Glutamatergic neuron (in vitro differentiated cells): ENCODE measurements at regions not wholly inside any gene's neighbourhood (a gene's known extent, or its start where the extent isn't known, plus 50 kb on each side); places are given as distances from the start of the nearest gene placed in this dataset.
A peak's percentile ranks its signal among the peaks of the same experiment; 100 is the strongest.

Experiments
- DNase-seq: peaks from one replicate; pipeline ENCODE4 v3.0.0; 2022
- H3K27ac Mint-ChIP-seq: one replicate; pipeline ENCODE4 v1.8.0; 2020; ENCODE audit warnings: mild to moderate bottlenecking, mixed read lengths, inconsistent platforms; ENCODE audit not compliant: unreplicated experiment
- H3K27me3 Mint-ChIP-seq: one replicate; pipeline ENCODE4 v1.8.0; 2020; ENCODE audit warnings: mild to moderate bottlenecking, moderate library complexity, mixed read lengths, inconsistent platforms; ENCODE audit not compliant: unreplicated experiment
- H3K36me3 Mint-ChIP-seq: one replicate; pipeline ENCODE4 v1.8.0; 2020; ENCODE audit warnings: mild to moderate bottlenecking, mixed read lengths, inconsistent platforms; ENCODE audit not compliant: unreplicated experiment
- H3K4me1 Mint-ChIP-seq: one replicate; pipeline ENCODE4 v1.8.0; 2020; ENCODE audit warnings: mild to moderate bottlenecking, low read depth, mixed read lengths, inconsistent platforms; ENCODE audit not compliant: unreplicated experiment
- H3K4me3 Mint-ChIP-seq: one replicate; pipeline ENCODE4 v1.8.0; 2020; ENCODE audit warnings: mild to moderate bottlenecking, mixed read lengths, inconsistent platforms; ENCODE audit not compliant: unreplicated experiment
- H3K9me3 Mint-ChIP-seq: one replicate; pipeline ENCODE4 v1.8.0; 2020; ENCODE audit warnings: mild to moderate bottlenecking, moderate library complexity, mixed read lengths, inconsistent platforms; ENCODE audit not compliant: unreplicated experiment
- TF ChIP-seq, protein P1 (sequence below): fragments of 200-600 bp; sonication (generic); IDR thresholded peaks from one replicate; pipeline ENCODE4 v1.5.0; 2021; ENCODE audit not compliant: partially characterized antibody, unreplicated experiment

DNA sequence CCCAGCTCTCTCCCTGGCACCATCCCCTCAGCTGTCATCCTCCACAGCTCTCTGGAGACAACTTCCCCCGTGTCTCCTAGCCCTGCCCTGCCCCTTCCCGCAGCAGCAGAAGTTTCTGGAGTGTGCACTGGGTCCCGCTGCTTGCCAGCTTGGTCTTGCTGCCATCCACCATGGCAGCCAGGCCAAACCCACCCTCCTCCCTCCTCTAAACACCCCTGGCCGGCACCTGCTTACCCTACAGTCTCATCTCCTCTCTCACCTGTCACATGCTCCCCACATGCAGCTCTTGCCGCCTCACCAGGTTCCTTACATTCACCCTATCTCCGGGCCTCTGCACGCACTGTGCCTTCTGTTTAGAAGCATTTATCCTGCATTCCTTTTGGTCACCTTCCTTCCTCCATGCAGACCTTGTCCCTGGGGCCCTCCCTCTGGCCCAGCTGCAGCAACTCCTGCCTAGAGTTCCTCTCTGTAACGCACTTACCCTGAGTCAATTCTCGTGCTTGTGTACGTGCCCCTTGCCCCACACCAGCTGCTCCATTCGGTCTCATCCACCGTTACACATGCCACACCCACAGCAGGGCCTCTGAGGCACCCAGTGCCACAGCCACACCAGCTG lies 93.9 kb upstream of the RET start:
- DNase-seq: peak; percentile 7
- H3K4me1 Mint-ChIP-seq: peaks cover 4% of the 10 kb centered on the region
- no peak overlapping the region for H3K4me3 Mint-ChIP-seq
- TF ChIP-seq, protein P1, sequence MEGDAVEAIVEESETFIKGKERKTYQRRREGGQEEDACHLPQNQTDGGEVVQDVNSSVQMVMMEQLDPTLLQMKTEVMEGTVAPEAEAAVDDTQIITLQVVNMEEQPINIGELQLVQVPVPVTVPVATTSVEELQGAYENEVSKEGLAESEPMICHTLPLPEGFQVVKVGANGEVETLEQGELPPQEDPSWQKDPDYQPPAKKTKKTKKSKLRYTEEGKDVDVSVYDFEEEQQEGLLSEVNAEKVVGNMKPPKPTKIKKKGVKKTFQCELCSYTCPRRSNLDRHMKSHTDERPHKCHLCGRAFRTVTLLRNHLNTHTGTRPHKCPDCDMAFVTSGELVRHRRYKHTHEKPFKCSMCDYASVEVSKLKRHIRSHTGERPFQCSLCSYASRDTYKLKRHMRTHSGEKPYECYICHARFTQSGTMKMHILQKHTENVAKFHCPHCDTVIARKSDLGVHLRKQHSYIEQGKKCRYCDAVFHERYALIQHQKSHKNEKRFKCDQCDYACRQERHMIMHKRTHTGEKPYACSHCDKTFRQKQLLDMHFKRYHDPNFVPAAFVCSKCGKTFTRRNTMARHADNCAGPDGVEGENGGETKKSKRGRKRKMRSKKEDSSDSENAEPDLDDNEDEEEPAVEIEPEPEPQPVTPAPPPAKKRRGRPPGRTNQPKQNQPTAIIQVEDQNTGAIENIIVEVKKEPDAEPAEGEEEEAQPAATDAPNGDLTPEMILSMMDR: no peak
- peaks cover 5% of the 10 kb centered on the region for H3K36me3 Mint-ChIP-seq
- no peak overlapping the region for H3K27ac Mint-ChIP-seq
- H3K9me3 Mint-ChIP-seq: peaks cover 5% of the 10 kb centered on the region
- H3K27me3 Mint-ChIP-seq: peaks cover 5% of the 10 kb centered on the region

DNA sequence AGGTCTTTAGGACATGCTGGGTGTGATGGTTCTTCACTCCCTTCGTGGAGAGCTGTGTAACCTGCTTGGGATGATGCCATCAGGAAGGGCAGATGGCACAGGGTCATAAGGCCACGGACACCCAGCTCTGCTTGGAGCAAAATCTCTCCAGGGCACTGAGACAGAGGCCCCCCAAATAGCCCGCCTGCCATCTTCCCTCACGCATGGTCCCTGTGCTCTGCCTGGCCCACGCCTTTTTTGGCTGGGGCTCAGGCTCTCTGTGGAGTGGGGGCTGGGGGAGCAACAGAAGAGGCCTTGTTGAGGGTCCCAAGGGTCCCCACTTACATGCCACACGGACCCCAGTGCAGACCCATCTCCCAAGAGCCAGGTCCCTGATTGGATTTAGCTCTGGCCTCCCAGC lies 93.3 kb upstream of the RET start:
- Mint-ChIP-seq H3K27ac (no peak overlapping the region), H3K9me3 (peaks cover 5% of the 10 kb centered on the region), H3K36me3 (peaks cover 5% of the 10 kb centered on the region), H3K27me3 (peaks cover 5% of the 10 kb centered on the region), H3K4me1 (peaks cover 4% of the 10 kb centered on the region), H3K4me3 (no peak overlapping the region)
- TF ChIP-seq, protein P1: no peak
- DNase-seq: peak; percentile 14

DNA sequence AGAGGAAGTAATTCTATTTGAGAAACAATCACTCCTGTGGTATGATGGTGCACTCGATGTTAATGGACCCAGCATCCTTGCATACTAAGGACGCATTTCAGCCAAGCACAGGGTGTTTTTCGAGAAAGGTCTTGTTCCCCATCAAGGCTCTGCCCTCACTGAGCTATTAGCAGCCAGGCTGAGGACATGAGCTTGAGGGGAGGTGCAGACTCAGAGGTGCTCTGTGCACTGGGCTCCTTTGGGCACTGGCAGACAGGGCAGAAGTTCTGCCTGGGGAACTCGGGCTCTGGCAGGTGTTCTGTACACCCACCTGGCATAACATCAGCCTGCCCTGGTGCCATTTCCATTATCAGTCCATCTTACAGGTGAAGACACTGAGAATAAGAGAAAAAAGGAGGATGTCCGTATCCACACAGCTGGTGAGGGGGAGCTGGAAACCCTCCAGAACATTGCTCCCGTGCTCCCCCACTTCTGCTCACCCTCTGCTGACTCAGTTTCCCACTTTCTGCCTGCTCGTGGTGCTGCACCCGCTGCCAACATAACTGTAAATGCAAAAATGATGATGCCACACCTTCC lies 92.7 kb upstream of the RET start:
- Mint-ChIP-seq H3K36me3 (peaks cover 5% of the 10 kb centered on the region), H3K27me3 (peaks cover 6% of the 10 kb centered on the region), H3K4me1 (peaks cover 4% of the 10 kb centered on the region)

DNA sequence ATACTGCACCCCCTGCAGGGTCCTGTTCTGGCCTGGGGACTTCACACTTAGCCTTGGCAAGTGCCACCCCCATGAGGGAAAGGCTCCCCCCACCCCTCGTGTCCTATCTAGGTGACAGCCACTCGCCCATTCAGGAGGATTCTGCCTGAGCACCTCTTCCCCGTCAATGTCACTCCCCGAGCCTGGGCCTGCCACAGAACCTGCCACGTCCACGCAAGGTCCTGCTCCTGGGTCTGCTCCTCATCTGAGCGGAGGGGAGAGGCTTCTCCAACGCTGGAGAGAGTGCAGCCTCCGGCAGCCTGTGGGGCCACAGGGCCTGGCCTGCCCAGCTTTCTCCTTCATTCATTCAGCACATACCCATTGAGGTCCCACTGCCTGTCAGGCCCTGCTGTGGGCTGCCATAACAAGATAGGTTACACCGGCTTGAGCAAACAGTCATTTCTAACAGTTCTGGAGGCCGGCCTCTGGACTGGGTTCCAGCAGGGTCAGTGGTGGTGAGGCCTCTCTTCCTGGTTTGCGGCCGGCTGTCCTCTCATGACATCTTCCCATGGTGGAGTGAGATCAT lies 92.0 kb upstream of the RET start:
- Mint-ChIP-seq H3K36me3 (peaks cover 5% of the 10 kb centered on the region), H3K9me3 (peaks cover 3% of the 10 kb centered on the region), H3K27me3 (peaks cover 7% of the 10 kb centered on the region), H3K4me3 (no peak overlapping the region), H3K4me1 (peaks cover 1% of the 10 kb centered on the region), H3K27ac (no peak overlapping the region)
- TF ChIP-seq, protein P1: no peak
- DNase-seq: peak; percentile 3

More for the DNA sequence above, 92.7 kb upstream of the RET start:
- Mint-ChIP-seq H3K27ac (no peak overlapping the region), H3K4me3 (no peak overlapping the region), H3K9me3 (peaks cover 5% of the 10 kb centered on the region)
- peak; percentile 4 for DNase-seq
- TF ChIP-seq, protein P1: no peak
